Sciatic nerve (tissue), 2 donors: ENCODE measurements at regions not wholly inside any gene's neighbourhood (a gene's known extent, or its start where the extent isn't known, plus 50 kb on each side); places are given as distances from the start of the nearest gene placed in this dataset.

Source experiments
- ATAC-seq: fragments of 200-7000 bp; cut with Tn5 transposase; one replicate; pipeline ENCODE4 v1.9.1; 2020; ENCODE audit warnings: mild to moderate bottlenecking, moderate library complexity
- DNase-seq: peaks from one replicate; pipeline ENCODE4 v3.0.0-alpha.2; 2020; ENCODE audit warnings: low spot score
- intact Hi-C: fragments of 100-400 bp; cut with DNase I; formaldehyde crosslinking; loops from one replicate; pipeline ENCODE4 v1.14.2; 2022
- donor health status: DM: no; HTN: no; CAD: no.
- donor health status: DM: no; HTN: no; CAD: no.

DNA sequence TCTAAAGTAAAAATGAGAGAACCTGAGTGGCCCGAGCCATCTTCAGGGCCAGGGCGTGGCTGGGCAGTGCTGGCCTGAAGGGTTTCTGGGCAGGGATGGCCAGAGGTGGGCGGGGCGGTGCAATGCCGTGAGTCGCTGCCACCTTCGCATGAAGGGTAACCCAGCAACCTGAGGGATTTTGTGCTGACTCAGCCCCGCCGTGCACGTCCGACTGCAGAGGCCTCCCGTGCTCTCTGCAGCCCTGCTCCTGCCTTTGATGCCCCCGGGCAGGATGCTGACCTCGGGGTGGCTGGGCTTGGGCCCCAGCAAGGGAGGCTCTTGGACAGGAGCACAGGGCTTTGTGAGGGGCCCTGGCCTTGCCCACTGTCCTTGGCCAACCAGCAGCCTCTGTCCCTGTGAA is 81.7 kb upstream of the GATA5 start:
- DNase-seq (no peak), ATAC-seq (no peak)
- intact Hi-C loops, result no loop called here

DNA sequence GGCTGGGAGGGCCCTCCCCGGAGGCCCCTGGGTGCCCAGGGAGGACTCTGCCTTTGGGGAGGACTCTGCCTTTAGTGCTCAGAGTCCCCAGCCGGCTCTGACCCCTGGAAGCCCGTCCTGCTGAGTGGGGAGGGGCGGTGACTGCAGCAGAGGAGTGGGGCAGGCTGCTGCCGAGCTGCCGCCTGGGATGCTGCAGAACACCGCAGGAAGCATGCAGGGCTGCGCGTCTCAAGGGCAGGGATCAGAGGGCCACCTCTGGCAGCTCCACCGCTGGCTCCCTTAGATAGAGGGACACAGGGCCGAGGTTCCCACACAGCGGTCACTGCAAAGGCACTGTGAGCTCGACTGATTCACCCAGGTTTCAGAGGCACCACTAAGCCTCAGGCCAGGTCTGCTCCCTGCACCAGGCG is 82.2 kb upstream of the GATA5 start:
- DNase-seq, result no peak
- ATAC-seq, result no peak
- intact Hi-C loops, result no loop called here

DNA sequence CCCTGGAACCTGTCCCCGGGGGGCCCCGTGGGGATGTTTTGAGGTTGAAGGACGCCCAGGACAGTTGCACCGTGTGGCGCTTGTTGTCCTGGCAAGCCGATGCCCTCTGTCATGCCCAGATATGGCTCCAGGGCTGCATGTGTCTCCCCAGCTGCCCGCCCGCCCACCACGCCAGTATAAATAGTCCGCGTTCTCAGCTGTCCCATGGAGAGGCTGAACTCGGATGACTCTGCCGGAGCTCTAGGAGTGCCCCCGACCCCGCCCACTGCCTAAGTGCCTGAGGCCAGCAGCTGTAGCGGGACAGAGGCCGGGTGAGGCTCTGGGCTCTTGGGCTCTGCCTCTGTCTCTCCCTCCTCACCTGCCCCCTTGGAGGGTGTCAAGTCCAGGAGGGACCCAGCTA is 83.0 kb upstream of the GATA5 start:
- ATAC-seq, result peak; percentile 47
- intact Hi-C loops, result no loop called here
- no peak for DNase-seq

DNA sequence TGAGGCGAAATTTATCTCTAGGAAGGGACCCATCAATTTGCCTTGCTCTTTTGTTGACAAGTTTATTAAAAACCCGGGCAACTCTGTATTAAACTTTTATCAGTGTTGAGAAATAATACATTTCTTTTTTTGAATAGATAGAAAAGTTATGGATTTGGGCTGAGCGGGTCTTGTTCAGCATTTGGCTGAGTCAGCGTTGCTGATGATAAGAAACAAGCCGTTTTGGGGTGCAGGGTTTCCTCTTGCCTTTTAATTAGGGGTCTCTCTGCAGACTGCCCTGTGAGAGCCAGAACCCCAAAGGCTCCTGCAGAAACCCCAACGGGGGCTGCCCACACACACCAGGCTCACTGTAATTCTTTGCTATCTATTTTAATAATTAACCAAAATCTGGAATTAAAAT is 82.1 kb upstream of the SLCO4A1 start:
- DNase-seq (no peak), ATAC-seq (no peak)
- intact Hi-C loops, result no loop called here

DNA sequence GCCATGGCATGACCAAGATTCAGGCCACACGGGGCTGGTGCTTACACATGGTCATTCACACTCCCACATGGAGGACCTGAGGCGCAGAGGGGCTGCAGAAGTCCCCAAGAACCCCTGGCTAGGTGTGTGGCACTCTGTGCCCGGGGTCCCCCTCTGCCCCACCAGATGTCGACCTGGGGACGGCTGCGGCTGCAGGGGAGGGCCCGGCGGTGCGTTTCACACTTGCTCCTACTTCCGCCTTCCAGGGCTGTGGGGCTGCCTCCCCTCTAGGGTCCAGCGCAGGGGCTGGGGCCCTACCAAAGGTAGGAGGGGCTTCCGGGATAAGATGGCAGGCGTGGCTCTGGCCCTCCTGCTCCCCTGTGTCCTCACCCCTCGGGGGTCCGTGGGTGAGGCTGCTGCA is 81.1 kb upstream of the SLCO4A1 start:
- intact Hi-C loops, result no loop called here
- ATAC-seq (no peak), DNase-seq (no peak)

DNA sequence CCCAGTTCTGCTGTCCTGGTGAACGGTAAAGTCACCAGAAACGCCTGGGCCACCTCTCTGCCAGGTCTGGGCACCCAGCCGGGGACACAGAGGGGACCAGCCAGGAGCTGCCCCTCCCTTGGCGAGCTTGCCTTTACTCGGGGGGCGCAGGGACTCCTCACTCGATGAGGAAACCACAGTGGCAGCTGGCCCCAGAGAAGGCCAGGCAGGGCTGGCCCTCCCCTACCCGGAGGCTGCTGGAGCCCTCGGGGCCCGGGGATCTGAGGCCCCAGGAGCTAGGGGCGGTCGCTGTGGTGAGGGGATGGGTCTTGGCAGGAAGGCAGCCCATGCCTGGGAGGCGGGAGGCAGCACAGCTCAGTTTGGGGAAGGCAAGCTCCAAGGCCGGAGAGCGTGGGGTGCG is 80.4 kb upstream of the SLCO4A1 start:
- DNase-seq (no peak), ATAC-seq (no peak)
- intact Hi-C loops, result no loop called here

DNA sequence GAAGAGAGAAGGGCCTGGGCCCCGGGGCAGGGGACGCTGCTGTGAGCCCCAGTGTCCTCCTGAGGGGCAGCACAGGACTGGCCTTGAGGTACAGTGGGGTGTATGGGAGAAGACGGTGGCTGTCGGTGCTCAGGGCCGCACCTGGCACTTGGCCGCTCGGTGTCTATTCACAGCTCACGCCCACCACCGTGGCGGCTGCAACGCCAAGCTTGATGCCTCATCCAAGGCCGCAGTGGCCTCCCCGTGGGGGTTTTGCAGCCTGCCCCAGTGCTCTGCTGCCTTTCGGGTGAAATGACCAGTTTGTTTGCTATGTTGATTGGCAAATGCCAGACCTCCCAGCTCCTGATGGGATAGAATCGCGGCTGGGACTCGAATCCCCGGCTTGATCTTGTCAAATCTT is 79.5 kb upstream of the SLCO4A1 start:
- intact Hi-C loops, result no loop called here
- DNase-seq (no peak), ATAC-seq (no peak)

DNA sequence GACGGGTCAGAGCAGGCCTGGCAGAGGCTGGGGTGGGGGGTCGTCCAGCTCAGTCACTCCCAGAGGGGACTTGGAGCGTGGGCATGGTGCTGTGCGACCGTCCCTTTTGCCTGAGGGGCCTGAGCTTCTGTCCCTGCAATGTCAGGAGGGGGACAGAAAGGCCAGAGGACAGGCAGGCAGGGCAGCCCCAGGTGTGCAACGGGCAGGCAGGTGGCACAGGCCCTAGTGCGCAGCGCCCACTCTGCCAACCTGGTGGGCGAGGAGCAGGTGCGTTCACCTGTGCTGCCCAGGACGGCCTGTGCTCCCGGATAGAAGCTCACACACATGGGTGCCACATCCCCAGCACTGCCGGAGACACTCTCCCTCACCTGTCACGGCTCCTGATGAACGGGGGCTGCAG is 78.7 kb upstream of the SLCO4A1 start:
- intact Hi-C loops, result no loop called here
- no peak for ATAC-seq
- no peak for DNase-seq

DNA sequence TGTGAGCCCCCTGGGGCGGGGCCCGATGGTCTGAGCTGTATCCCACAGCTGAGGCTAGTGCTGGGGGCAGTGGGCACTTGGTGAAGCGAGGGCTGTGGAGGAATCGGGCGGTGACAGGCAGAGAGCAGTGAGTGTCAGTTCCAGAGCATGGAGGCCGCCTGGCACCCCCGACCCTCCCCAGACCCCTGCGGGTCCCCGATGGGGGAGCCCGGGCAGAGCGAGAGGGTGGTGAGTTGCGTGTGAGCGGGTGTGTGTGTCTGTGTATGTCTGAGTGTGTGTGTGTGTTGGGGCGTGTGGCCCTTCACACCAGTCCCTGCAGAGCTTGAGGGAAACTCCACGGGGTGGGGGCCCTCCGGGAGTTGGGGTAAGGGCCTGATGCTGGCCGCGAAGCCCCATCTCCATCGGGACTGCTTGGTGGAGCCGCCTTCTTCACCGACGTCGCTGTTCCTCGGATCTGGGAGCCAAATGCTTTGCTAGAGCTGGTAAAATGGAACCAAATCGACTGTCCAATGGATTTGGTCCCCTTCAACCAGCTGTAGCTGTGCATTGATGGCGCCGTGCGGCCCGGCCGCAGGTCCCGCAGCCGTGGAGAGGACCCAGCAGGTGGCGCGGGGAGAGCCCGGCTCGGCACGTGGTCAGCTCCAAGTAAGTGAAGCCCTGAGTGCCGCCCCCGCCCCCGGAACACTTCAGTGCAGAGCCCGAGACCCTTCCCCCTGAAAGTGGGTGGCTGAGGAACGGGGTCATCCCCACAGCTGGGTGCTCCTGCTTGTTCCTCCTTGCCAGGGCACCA is 77.7 kb upstream of the SLCO4A1 start:
- intact Hi-C loops, result no loop called here
- ATAC-seq (no peak), DNase-seq (no peak)

DNA sequence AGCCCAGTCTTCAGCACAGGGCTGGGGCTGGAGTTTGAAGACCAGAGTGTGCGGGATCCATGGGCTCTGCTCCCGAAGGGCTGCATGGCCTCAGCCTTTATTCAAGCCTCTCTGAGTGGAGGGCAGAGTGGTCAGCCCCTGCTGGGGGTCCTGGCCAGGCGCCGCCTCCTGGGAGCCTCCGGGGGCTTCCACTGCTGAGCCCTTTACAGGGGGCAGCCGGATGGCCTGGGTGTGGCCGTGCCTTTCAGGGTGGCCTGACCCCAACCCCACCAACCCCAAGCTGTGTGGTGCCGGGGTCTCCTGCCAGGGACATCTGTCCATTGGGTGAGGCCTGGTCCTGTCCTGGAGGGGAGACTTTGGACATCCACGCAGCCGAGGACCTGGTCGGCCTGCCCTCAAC is 76.0 kb upstream of the SLCO4A1 start:
- intact Hi-C loops, result no loop called here
- ATAC-seq, result no peak
- DNase-seq, result no peak

DNA sequence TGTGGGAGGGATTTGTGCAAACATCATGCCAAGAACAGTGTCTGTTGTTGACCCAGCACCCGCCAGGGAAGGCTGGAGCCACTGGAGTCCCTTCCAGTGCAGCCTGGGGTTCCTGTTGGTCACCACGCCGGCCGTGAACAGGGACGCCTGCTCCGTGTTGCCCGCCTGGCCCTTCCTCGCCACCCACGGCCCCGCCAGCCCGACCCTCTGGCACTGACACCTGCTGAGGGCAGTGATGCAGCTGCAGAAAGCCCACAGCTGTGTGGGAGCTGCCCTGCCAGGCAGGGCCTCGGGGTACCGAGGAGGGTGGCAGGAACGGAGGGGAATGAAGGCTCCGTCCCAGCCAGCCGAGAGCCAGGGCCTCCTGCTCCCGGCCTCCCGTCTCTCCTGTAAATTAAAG is 75.5 kb upstream of the SLCO4A1 start:
- intact Hi-C loops, result no loop called here
- no peak for ATAC-seq

DNA sequence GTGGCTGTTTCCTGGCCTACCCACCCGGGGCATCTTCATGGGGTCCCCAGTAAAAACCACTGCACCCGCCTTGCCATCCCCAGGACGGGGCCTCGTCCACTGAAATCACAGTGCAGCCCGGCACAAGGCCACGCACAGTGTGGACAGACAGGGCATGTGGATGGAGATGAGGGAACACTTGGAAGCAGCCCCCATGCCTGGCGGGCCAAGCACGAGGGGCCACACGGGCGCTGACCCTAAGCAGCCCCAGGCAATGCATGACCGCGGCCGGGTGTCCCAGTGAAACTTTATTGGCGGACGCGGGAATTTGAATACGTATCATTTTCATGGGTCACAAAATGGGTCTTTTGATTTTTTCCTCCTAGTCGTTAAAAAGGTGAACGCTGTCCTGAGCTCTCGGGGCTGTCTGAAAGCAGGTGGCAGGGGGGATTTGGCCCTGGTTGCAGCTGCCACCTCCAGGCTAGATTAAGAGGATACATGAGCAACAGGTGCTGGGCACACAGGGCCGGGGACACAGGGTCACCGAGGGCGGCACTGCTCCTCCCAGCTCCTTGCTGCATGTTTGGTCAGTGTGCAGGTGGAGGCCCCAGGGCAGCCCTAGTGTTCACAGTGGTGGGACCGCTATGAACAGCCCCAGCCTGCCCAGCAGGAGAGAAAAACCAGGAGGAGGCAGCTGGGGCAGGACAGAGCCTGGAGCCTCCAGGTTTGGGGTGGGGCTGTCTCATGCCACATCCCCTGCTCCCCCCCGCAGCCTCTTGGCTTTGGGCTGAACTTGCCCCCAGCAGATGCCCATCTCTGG is 74.9 kb upstream of the SLCO4A1 start:
- ATAC-seq (no peak), DNase-seq (no peak)
- intact Hi-C loops, result no loop called here

More for the DNA sequence above, 75.5 kb upstream of the SLCO4A1 start:
- DNase-seq, result no peak

DNA sequence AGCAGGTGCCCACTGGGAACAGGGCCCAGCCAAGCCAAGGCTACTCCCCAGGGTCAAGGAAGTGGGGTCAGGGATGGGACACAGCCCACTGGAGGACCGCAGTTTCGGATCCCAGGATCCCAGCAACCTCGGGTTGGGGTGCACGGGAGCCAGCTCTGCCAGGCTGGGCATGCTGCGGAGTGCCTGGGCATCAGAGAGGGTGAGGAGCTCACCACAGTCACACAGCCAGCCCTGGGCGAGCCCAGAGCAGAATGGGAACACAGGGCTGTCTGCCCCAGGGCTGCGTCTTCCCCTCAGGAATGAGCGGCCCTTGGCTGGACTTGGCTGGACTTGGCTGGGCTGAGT is 74.3 kb upstream of the SLCO4A1 start:
- no peak for DNase-seq
- no peak for ATAC-seq
- intact Hi-C loops, result no loop called here

DNA sequence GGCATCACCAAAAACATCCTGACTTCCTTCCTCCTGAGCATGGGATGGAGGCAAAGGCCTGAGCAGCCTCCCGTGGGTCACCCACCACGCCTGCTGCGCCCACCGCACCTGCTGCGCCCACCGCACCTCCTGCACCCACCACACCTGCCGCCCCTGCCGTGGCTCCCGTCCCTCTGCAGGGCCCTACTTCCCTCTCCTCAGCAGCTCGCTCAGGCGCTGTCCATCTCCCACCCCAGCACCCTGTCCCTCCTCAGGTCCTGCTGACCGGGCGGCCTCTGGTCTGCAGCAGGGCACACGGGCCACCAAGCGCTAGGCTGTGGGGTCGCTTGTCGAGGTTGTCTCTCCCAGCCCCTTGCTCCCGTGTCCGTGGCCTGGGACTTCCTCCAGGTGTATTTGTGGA is 72.7 kb upstream of the SLCO4A1 start:
- intact Hi-C loops, result no loop called here
- no peak for ATAC-seq

DNA sequence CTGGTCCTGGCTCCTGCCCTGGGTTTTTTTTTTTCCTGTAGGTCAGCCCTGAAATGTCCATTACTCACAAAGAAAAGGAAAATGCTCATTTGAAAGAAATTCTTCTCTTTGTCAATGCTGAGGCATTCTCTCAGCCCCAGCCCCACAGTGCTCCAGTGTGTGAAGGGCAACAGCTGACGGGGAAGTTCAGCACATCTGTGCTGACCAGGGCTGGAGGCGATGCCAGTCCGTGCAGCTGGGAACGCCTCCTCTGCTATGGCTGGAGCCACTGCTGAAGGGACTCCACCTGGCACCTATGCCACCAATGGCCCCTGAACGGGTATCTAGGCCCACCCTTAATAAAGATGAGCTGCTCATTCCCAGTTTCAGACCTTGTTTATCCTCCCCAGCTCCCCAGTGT is 71.9 kb upstream of the SLCO4A1 start:
- intact Hi-C loops, result no loop called here
- ATAC-seq (no peak), DNase-seq (no peak)

More for the DNA sequence above, 72.7 kb upstream of the SLCO4A1 start:
- no peak for DNase-seq

DNA sequence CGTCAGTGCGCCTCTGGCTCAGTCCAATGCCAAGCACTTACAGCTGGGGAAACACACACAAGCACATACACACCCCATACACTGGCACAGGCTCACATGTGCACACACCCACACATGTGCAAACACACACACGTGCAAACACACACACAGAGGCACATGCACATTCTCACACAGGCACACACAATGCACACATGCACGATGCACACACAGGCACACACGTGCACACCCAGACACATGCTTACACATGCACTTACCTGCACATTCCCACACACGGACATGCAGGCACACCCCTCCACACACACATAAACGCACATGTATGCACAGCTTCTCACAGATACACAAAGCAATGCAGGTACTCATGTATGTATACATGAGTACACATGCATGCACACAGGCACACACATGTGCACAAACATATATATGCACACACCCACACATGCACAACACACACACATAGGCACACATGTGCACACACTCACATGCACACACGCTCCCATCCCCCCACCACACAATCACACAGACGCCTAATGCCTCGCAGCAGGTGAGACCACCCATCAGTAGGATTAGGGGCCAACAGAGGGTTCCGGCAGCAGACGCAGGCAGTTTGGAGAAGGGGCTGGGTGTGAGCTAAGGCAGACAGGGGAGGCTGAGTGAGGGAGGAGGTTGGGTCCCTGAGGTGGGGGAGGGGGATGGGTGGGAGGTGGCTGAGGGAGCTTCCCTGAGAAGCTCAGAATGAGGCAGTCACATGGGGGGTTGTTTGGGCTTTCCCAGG is 71.2 kb upstream of the SLCO4A1 start:
- no peak for ATAC-seq
- intact Hi-C loops, result no loop called here
- no peak for DNase-seq

DNA sequence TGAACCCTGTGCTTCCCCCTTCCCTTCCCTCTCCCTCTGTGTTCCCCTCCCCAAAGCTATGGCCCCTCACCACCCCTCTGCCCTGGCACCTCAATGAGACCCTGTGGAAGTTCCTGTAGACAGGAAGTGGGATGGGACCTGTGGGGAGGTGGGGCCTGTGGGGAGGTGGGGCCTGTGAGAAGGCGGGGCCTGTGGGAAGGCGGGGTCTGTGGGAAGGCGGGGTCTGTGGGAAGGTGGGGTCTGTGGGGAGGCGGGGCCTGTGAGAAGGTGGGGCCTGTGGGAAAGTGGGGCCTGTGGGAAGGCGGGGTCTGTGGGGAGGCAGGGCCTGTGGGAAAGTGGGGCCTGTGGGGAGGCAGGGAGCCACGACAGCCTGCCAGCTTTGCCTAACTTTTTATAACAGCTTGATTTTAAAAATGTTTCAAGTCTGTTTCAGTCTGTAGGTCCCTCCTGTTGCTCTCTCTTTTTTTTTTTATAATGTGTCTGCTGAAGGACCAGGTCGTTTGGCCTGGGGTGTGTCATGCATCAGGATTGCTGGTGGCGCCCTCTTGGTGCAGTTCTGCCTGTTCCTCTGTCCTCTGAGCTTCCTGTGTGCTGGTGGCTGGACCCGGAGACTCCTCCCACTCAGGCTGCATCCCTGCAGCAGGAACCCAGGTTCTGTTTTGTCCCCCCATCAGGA is 70.5 kb upstream of the SLCO4A1 start:
- intact Hi-C loops, result no loop called here
- ATAC-seq (no peak), DNase-seq (no peak)

DNA sequence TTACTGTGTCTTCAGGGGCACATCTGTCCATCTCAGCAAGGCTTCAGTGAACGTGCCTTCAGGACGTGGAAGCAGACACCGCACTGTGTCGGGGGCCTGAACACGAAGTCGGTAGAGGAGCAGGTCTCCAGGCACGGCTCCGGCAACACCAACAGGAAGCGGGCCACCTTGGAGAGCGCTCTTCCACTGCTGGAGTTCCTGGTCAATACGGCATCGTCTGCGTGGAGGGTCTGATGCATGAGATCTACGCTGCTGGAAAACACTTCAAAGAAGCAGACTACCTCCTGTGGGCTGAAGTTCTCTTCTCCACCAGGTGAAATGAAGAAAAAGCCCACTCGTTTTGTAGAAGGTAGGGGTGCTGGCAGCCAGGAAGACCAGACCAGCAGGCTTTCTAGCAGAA is 69.3 kb upstream of the SLCO4A1 start:
- DNase-seq, result no peak
- no peak for ATAC-seq
- intact Hi-C loops, result no loop called here

DNA sequence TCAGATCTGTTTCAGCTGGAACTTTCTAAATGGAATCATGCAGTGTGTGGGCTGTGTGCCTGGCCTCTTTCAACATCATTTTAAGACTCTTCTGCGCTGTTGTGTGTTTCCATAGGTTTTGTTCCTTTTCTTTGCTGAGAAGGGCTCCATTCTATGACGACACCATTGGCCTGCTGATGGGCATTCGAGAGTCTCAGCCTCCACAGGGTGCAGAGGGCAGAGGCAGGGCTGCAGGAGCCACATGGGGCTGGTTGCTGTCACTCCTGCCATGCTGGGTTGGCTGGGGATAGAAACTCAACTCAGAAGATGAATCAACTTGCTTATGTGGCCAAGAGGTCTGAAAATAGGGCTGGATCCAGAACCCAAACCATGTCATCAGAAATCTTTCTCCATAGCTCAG is 68.5 kb upstream of the SLCO4A1 start:
- ATAC-seq, result no peak
- no peak for DNase-seq
- intact Hi-C loops, result no loop called here
